ENCODE measurements at regions not wholly inside any gene's neighbourhood (a gene's known extent, or its start where the extent isn't known, plus 50 kb on each side); places are given as distances from the start of the nearest gene placed in this dataset.

DNA sequence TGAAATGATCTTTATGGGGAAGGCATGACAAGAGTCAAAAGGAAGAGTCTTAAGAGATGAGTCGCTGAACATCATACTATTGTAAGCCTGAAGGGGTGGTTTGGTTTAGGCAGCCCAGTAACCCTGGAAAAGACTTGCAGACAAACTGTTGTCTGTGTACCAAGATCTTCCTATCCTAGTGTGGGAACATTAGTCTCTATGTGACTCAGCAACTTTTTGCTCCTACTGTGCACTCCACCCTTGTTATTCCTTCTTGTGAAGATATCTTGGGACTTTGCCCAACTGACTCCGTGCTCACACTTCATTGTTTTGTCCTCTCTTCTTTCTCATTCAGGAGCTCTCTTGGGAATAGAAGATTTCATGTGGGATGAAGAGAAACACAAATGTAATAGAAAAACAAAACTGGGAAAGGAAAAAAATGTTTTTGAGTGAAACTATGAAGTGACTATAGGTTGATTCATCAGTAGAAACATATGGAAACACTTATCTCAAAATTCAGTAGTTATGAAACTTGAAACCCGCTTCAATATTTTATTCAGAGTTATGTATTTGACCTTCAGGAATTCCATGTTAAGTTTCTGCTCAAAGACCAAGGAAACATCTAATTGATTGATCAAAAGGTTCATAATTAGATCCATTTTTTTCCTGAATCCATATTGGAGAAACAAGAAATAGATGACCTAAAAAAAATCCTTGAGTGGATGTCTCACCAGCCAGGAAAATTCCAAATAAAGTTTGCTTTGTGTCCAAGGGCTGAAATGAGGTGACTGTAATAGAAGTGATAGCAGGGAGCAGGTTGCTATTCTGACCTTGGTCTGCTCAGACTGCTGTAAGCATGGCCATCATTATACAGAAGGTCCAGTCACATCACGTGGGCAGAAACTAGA lies 67.2 kb downstream of the BTG1 start:
- DNase-seq (ENCODE audit: low read depth), result peak; percentile 66
- H3K4me3 ChIP-seq (ENCODE audit: low read depth, low read length), result no peak overlapping the region
- TF ChIP-seq, protein P1, sequence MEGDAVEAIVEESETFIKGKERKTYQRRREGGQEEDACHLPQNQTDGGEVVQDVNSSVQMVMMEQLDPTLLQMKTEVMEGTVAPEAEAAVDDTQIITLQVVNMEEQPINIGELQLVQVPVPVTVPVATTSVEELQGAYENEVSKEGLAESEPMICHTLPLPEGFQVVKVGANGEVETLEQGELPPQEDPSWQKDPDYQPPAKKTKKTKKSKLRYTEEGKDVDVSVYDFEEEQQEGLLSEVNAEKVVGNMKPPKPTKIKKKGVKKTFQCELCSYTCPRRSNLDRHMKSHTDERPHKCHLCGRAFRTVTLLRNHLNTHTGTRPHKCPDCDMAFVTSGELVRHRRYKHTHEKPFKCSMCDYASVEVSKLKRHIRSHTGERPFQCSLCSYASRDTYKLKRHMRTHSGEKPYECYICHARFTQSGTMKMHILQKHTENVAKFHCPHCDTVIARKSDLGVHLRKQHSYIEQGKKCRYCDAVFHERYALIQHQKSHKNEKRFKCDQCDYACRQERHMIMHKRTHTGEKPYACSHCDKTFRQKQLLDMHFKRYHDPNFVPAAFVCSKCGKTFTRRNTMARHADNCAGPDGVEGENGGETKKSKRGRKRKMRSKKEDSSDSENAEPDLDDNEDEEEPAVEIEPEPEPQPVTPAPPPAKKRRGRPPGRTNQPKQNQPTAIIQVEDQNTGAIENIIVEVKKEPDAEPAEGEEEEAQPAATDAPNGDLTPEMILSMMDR (conservative IDR thresholded peaks at IDR 0.05; ENCODE audit: low read depth, low read length), result no peak

DNA sequence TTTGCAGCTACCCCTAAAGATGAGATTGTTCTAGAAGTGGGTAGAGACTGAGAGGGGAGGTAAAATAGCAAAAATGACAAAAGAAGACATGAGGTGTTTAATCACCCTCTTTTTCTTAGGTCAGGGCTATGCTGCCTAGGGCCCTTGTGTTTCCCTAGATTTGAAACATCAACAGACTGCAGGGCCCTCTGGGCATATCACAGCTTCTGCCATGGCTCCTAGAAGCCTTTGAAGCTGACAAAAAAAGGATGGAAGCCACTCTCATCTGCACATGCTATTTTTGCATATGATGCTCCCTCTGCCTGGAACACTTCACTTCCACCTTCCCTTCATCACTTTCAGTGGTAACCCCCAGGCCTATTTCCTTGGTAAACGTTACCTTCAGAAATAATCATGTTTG lies 68.1 kb downstream of the BTG1 start:
- H3K4me3 ChIP-seq (ENCODE audit: low read depth, low read length), result no peak overlapping the region
- TF ChIP-seq, protein P1 (conservative IDR thresholded peaks at IDR 0.05; ENCODE audit: low read depth, low read length), result no peak
- no peak for DNase-seq (ENCODE audit: low read depth)

DNA sequence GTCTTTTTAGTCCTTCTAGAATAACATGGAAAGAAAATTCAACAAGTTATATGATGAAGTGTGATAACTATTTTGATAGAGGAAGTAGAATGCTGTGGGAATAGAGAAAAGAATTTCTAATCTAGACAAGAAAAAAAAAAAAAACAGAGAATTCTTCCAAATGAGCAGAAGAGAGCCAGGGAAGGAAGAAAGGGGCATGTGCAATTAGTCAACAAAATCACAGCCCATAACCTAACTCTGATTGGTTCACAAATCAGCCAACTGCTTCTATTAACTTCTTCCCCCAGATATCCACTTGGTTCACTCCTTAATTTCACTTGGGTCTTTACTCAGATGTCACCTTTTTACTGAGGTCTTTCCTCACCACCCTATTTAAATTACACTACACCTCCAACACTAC lies 69.5 kb downstream of the BTG1 start:
- H3K4me3 ChIP-seq (ENCODE audit: low read depth, low read length), result no peak overlapping the region
- TF ChIP-seq, protein P1 (conservative IDR thresholded peaks at IDR 0.05; ENCODE audit: low read depth, low read length), result no peak
- no peak for DNase-seq (ENCODE audit: low read depth)

DNA sequence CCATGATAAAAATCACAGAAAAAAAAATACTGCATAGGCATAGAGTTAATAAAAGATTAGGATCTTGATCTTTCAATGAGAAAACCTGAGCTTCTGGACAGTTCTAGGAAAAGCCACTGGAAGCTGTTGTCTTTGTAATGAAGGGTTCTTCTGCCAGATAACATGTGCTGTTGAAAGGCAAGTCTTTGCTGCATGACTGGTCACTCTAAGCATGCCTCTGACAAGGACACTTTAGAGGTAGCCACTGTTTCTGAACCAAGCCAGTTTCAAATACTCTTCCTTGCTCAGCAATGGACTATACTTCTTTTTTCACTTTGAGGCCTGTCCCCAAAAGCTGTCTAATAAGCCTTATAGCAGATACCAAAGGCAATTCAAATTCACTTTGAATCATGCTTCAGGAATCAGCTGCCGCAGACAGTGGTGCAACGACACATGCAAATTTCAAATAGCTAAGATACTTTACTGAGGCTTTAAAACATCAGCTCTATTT lies 70.2 kb downstream of the BTG1 start:
- DNase-seq (ENCODE audit: low read depth), result no peak
- TF ChIP-seq, protein P1 (conservative IDR thresholded peaks at IDR 0.05; ENCODE audit: low read depth, low read length), result no peak
- H3K4me3 ChIP-seq (ENCODE audit: low read depth, low read length), result no peak overlapping the region

DNA sequence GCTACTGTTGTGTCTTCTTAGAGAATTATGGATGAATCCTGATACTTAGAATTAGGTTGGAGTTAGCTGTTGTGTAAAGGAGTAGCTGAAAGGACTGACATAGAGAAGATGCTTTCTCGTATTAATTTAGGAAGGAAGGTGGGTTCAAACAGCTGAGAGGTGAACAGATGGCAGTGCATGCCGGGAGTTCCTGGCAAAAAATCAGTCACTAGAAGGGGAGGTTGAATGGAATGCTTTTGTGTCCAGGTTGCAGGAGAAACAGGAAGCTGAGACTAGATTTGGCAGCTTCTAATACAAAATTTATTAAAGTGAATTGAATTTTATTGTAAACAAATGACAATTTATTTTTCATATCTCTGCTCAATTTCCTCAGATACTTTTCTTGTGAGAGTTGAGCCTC lies 70.8 kb downstream of the BTG1 start:
- TF ChIP-seq, protein P1 (conservative IDR thresholded peaks at IDR 0.05; ENCODE audit: low read depth, low read length), result no peak
- no peak for DNase-seq (ENCODE audit: low read depth)
- H3K4me3 ChIP-seq (ENCODE audit: low read depth, low read length), result no peak overlapping the region

DNA sequence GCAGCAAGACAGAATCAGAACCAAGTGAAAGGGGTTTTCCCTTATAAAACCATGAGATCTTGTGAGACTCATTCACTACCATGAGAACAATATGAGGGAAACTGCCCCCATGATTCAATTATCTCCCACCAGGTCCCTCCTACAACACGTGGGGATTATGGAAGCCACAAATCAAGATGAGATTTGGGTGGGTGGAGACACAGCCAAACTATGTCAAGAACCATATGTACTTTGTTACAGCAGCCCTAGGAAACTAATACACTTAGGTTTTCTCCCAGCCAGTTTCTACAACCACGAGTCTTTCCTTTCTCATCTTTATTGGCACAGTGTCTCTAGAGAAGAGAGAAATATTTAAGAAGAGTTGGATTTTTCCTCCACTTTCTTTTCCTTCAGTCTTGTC lies 72.6 kb downstream of the BTG1 start:
- no peak for DNase-seq (ENCODE audit: low read depth)
- no peak overlapping the region for H3K4me3 ChIP-seq (ENCODE audit: low read depth, low read length)
- TF ChIP-seq, protein P1 (conservative IDR thresholded peaks at IDR 0.05; ENCODE audit: low read depth, low read length), result no peak

DNA sequence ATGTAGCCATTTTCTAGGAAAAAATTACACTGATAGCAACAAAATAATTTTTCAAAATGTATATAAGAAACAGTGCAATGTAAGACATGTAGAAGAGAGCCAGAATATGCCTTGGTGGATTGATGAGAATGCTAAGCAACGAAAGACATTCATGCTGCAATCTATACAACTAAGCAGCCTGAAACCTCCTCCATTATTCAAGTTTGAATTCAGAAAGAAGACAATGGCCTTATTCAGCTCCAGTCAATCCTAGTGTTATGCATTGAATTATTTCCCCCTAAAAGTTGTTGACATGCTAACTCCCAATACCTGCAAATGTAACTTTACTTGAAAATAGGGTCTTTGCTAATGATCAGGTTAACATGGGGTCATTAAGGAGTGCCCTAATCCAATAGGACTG lies 73.5 kb downstream of the BTG1 start:
- DNase-seq (ENCODE audit: low read depth), result no peak
- H3K4me3 ChIP-seq (ENCODE audit: low read depth, low read length), result no peak overlapping the region
- TF ChIP-seq, protein P1 (conservative IDR thresholded peaks at IDR 0.05; ENCODE audit: low read depth, low read length), result no peak
